ENCODE measurements at regions not wholly inside any gene's neighbourhood (a gene's known extent, or its start where the extent isn't known, plus 50 kb on each side); places are given as distances from the start of the nearest gene placed in this dataset.

- no peak overlapping the region for H3K4me3 ChIP-seq (ENCODE audit: low read depth, low read length)
- TF ChIP-seq POLR2A (IDR thresholded peaks at IDR 0.05; ENCODE audit: extremely low read depth, insufficient read length) (no peak), CTCF (IDR thresholded peaks at IDR 0.05; ENCODE audit: low read depth, low read length) (no peak), MAX (IDR thresholded peaks at IDR 0.05; ENCODE audit: low read depth, low read length) (no peak), MYC (IDR thresholded peaks at IDR 0.05; ENCODE audit: low read depth, low read length) (no peak)
- DNase-seq (ENCODE audit: low read depth) = no peak
Observed at GRCh38 chr15:47434596-47434995, 282.7 kb upstream of the SEMA6D start.

- no peak for TF ChIP-seq POLR2A (IDR thresholded peaks at IDR 0.05; ENCODE audit: extremely low read depth, insufficient read length)
- TF ChIP-seq MAX (IDR thresholded peaks at IDR 0.05; ENCODE audit: low read depth, low read length) = no peak
- no peak for TF ChIP-seq MYC (IDR thresholded peaks at IDR 0.05; ENCODE audit: low read depth, low read length)
- no peak for TF ChIP-seq CTCF (IDR thresholded peaks at IDR 0.05; ENCODE audit: low read depth, low read length)
- no peak overlapping the region for H3K4me3 ChIP-seq (ENCODE audit: low read depth, low read length)
Observed at GRCh38 chr15:47437491-47437890, 279.8 kb upstream of the SEMA6D start.

GRCh38 chr15:47439146-47440111 is 277.9 kb upstream of the SEMA6D start:
- TF ChIP-seq CTCF (IDR thresholded peaks at IDR 0.05; ENCODE audit: low read depth, low read length) (no peak), MYC (IDR thresholded peaks at IDR 0.05; ENCODE audit: low read depth, low read length) (no peak), POLR2A (IDR thresholded peaks at IDR 0.05; ENCODE audit: extremely low read depth, insufficient read length) (no peak), MAX (IDR thresholded peaks at IDR 0.05; ENCODE audit: low read depth, low read length) (no peak)
- no peak for DNase-seq (ENCODE audit: low read depth)

More at GRCh38 chr15:47437491-47437890, 279.8 kb upstream of the SEMA6D start:
- no peak for DNase-seq (ENCODE audit: low read depth)

GRCh38 chr15:47442371-47442770 is 274.9 kb upstream of the SEMA6D start:
- no peak overlapping the region for H3K4me3 ChIP-seq (ENCODE audit: low read depth, low read length)
- no peak for TF ChIP-seq MAX (IDR thresholded peaks at IDR 0.05; ENCODE audit: low read depth, low read length)
- no peak for TF ChIP-seq CTCF (IDR thresholded peaks at IDR 0.05; ENCODE audit: low read depth, low read length)
- TF ChIP-seq MYC (IDR thresholded peaks at IDR 0.05; ENCODE audit: low read depth, low read length) = no peak
- no peak for TF ChIP-seq POLR2A (IDR thresholded peaks at IDR 0.05; ENCODE audit: extremely low read depth, insufficient read length)
- no peak for DNase-seq (ENCODE audit: low read depth)

More at GRCh38 chr15:47439146-47440111, 277.9 kb upstream of the SEMA6D start:
- no peak overlapping the region for H3K4me3 ChIP-seq (ENCODE audit: low read depth, low read length)

GRCh38 chr15:47443839-47444238 is 273.5 kb upstream of the SEMA6D start:
- no peak for DNase-seq (ENCODE audit: low read depth)
- H3K4me3 ChIP-seq (ENCODE audit: low read depth, low read length) = no peak overlapping the region
- no peak for TF ChIP-seq POLR2A (IDR thresholded peaks at IDR 0.05; ENCODE audit: extremely low read depth, insufficient read length)
- no peak for TF ChIP-seq CTCF (IDR thresholded peaks at IDR 0.05; ENCODE audit: low read depth, low read length)
- TF ChIP-seq MYC (IDR thresholded peaks at IDR 0.05; ENCODE audit: low read depth, low read length) = no peak
- TF ChIP-seq MAX (IDR thresholded peaks at IDR 0.05; ENCODE audit: low read depth, low read length) = no peak
